Fibroblast of the aortic adventitia (primary cell): ENCODE measurements at regions not wholly inside any gene's neighbourhood (a gene's known extent, or its start where the extent isn't known, plus 50 kb on each side); places are given as distances from the start of the nearest gene placed in this dataset.
"Not testable (repeated sequence)": the region's sequence is repeated elsewhere in the genome, so short reads cannot be mapped to it uniquely, and the experiment has no call there.

Experiments used
- DNase-seq: peaks from one replicate; pipeline ENCODE4 v3.0.0-alpha.2; 2010; ENCODE audit warnings: low read depth
- H3K4me3 ChIP-seq: 2 replicates; pipeline ENCODE4 v1.5.1; 2011; ENCODE audit warnings: low read depth, mild to moderate bottlenecking, control low read depth, low read length, moderate library complexity
- TF ChIP-seq, protein P1 (sequence below): IDR thresholded peaks from 2 replicates; pipeline ENCODE4 v1.5.1; 2011; ENCODE audit warnings: mild to moderate bottlenecking, low read length, control low read depth, inconsistent platforms; ENCODE audit not compliant: insufficient read depth

DNA sequence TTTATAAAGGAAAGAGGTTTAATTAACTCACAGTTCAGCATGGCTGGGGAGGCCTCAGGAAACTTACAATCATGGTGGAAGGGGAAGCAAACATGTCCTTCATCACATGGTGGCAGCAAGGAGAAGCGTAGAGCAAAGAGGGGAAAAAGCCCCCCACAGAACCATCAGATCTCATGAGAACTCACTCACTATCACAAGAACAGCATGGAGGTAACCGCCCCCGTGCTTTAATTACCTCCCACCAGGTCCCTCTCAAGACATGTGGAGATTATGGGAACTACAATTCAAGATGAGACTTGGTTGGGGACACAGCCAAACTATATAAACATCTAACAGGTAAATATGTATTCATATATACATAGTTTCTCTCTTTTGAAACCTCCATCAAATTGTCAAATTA, 926.4 kb downstream of the NR2F1-AS1 start:
- TF ChIP-seq, protein P1, sequence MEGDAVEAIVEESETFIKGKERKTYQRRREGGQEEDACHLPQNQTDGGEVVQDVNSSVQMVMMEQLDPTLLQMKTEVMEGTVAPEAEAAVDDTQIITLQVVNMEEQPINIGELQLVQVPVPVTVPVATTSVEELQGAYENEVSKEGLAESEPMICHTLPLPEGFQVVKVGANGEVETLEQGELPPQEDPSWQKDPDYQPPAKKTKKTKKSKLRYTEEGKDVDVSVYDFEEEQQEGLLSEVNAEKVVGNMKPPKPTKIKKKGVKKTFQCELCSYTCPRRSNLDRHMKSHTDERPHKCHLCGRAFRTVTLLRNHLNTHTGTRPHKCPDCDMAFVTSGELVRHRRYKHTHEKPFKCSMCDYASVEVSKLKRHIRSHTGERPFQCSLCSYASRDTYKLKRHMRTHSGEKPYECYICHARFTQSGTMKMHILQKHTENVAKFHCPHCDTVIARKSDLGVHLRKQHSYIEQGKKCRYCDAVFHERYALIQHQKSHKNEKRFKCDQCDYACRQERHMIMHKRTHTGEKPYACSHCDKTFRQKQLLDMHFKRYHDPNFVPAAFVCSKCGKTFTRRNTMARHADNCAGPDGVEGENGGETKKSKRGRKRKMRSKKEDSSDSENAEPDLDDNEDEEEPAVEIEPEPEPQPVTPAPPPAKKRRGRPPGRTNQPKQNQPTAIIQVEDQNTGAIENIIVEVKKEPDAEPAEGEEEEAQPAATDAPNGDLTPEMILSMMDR, result peak; percentile 1
- not testable (repeated sequence) for H3K4me3 ChIP-seq, DNase-seq

GRCh38 chr5:92653730-92654461, 927.1 kb downstream of the NR2F1-AS1 start:
- H3K4me3 ChIP-seq, result no peak overlapping the region
- TF ChIP-seq, protein P1, result no peak
- no peak for DNase-seq

DNA sequence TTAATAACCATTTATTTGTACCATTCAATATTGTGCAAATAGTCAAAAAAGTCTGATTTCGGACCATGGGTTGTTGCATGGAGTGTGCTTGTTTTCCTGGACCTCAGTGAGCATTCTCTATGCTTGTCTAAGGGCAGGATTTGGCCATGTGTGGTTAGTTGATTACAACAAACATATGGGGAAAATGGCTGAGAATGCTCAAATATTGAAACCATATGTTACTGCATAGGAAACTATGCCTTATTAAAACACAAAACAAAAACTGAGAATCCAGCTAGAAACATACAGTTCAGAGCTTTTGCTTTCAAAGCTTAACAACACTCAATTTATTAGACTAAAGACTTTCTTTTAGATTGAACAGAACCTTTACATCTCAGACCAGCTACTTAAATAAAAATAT, 928.3 kb downstream of the NR2F1-AS1 start:
- no peak overlapping the region for H3K4me3 ChIP-seq
- DNase-seq, result peak; percentile 7
- TF ChIP-seq, protein P1, result no peak

- TF ChIP-seq, protein P1, result peak; percentile 24
- DNase-seq, result no peak
- H3K4me3 ChIP-seq, result no peak overlapping the region
Observed at GRCh38 chr5:92644266-92644886, 936.6 kb downstream of the NR2F1-AS1 start.

GRCh38 chr5:92641031-92641962, 939.7 kb downstream of the NR2F1-AS1 start:
- H3K4me3 ChIP-seq, result peak overlapping the region; percentile 31
- TF ChIP-seq, protein P1, result no peak
- peak; percentile 73 for DNase-seq

- TF ChIP-seq, protein P1, result no peak
- no peak overlapping the region for H3K4me3 ChIP-seq
- DNase-seq, result no peak
Observed at GRCh38 chr5:92640340-92640739, 940.7 kb downstream of the NR2F1-AS1 start.
